ENCODE measurements at regions not wholly inside any gene's neighbourhood (a gene's known extent, or its start where the extent isn't known, plus 50 kb on each side); places are given as distances from the start of the nearest gene placed in this dataset.

- DNase-seq (ENCODE audit: low read depth) = no peak
These were observed 239.1 kb downstream of the KLF12 start for GRCh38 chr13:73894995-73895571.

DNA sequence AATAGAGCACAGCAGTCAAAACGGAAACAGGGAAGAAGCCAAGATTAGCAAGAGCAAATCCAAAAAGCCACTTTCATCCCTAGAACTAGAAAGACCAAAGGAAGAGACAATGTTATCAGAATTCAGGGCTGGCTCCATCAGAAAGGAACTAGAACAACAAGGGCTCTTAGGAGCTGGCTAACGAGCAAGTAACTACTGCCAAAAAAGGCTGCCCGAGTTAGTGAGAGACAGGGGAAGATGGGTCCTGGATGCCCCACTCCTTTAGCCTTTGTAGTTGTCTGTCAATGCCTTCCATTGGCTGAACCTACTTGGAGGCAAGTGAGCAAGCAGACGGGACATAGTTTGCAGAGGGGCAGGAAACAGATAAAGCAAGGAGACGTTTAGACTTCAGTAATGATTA, 240.4 kb downstream of the KLF12 start:
- DNase-seq (ENCODE audit: low read depth) = no peak

- no peak for DNase-seq (ENCODE audit: low read depth)
These were observed 242.4 kb downstream of the KLF12 start for GRCh38 chr13:73891805-73892204.

GRCh38 chr13:73883162-73883561, 251.0 kb downstream of the KLF12 start:
- DNase-seq (ENCODE audit: low read depth) = no peak

DNA sequence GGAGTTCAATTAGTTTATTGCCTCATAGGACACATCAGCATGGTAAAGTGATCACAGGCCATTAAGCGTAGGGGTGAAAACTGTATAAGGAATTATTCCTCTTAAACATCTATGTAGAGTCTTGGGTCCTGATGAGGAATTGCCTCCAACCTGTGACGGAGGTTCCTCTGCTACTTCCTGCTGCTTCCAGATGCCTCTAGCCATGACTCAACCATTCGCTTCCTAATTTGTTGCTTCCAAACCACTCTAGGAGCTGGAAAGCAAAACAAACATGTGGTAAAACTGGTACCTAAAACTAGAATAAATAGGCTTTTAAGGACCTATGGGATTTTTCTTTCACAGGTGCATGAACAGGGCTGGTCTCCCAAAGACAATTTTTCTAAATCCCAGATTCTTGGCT, 253.8 kb downstream of the KLF12 start:
- peak; percentile 62 for DNase-seq (ENCODE audit: low read depth)

DNA sequence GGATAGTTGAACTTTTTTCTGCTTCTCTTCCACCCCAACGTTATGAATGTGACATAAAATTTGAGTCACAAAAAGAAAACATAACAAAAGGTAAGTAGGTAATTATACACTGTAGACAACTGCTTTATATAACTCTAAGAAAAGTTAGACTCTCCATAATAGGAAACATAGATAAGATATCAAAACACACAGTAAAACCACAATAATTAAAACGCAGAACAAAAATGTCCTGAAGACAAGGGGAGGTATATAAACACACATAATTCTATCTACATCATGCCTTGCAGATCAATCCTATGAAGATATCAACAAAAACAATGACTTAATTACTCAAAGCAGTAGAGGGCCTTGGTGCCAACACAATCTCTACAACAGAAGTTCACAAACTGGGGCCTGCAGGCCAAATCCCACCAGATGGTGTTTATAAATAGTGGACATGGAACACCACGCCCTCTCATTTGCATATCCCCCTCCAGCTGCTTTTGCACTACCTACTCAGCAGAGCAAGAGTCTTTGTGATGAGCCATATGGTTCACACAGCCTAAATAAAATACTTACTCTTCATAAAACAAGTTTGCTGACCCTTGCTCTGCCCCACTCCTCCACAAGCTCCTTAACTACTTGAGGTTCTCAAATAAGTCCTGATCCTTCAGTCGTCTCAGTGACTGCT, 254.7 kb downstream of the KLF12 start:
- no peak for DNase-seq (ENCODE audit: low read depth)

DNA sequence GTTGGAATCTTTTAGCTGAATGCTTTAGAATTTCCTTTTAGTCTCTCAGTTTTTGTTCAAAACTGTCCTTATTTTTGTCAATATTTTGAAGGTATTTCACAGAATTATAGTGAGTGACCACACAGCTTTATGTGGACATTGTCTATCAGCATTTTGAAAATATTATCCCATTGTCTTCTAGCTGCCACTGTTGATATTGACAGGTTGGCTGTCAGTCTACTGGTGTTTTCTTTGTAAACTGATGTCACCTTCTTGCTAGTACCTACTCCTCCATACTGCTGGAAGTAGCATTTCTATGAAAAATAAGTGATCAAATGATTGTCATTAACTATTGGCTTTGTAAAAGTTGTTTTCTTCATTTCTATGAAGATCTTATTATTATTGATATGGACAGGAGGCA, 256.8 kb downstream of the KLF12 start:
- no peak for DNase-seq (ENCODE audit: low read depth)

DNA sequence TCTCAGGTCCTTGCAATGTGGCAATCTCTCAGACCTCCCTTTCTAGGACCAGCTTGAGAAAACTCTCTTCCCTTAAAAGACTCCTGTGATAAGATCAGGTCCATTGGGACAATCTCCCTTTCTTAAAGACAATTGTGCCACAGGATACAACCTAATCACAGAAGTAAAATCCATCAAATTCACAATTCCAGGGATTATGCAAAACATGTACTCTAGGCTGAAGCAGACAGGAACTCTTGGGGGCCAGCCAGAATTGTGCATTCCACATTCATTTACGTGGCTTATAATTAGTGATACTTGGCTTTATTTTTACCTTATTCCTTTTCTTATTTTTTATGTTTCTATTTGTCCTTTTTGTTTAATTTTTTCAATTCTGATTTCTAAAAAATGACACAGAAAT, 257.9 kb downstream of the KLF12 start:
- DNase-seq (ENCODE audit: low read depth) = no peak

DNA sequence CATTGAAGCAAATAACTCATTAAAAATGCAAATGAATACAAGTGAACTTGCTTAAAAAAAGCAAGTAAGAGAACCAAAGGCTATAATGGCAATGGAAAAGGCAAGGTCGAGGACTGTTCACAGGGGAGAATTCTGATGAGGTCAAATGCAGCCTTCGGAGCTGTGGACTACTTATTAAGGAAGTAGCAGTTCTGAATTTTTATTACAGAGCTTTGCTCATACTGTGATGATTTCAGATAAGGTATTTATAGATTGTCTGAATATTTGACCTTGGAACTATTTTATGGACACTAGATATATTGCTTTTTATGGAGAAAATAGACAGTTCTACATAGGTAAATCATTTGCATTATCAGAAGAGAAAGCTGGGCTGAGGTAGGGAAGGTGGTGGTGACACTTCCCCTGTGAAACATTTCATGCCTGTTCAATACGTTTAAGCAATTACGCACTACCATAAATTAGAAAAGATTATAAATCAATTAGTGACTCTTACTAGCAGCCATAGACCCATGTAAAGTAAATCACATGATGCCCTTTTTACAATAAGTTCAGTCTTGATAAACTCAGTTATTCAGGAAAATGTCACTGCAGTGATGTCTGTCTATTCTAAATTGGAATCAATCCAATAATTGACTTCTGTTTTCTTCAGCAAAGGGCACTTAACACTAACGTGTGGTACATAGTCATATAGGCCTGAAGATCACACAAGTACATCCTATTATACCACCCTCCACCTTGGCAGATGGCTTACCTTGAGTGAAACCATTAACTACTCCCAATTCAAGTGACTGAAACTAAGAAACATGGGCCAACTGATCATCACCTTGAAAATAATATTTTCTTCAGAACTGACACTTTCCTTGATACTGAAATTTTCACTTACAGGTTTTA, 260.0 kb downstream of the KLF12 start:
- DNase-seq (ENCODE audit: low read depth) = no peak

DNA sequence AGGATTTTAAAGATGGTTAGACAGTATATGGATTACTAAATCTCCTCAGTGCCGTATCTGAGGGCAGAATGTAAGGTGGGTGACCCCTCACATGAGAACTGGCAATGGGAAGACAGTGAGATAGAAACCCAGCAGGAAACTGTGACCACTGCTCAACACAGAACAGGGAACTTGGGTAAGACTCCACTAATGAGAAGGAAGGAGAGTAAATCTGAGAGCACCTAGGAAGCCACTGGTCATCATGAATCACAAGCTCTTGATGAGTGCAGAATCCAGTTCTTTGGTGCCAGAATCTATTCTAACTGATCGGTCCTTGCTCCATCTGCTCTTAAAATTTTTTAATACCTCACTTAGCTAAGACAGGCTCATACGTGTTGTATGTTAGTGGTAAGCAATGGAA, 261.8 kb downstream of the KLF12 start:
- DNase-seq (ENCODE audit: low read depth) = peak; percentile 66

GRCh38 chr13:73870970-73871935, 263.0 kb downstream of the KLF12 start:
- DNase-seq (ENCODE audit: low read depth) = peak; percentile 83

- no peak for DNase-seq (ENCODE audit: low read depth)
These were observed 264.0 kb downstream of the KLF12 start for GRCh38 chr13:73870036-73870741.

GRCh38 chr13:73865027-73865426, 269.2 kb downstream of the KLF12 start:
- DNase-seq (ENCODE audit: low read depth) = no peak

DNA sequence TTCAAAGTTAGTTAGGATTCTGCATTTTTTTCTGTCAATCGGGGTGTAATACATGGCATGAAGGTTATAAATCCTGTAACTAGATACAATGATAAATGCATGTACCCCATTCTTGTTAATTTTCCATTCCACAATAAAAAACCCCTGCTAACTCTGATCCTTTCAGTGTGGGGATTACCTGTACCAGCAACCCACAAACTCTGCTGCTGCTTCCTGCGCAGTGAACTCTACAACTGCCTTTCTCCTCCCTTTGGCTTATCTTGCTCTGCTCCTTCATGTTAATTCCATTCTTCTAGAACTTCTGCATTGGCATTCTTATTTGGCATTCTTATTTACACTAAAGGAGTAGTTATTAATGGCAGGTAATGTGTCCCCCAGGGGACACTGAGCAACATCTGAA, 273.1 kb downstream of the KLF12 start:
- DNase-seq (ENCODE audit: low read depth) = no peak

- DNase-seq (ENCODE audit: low read depth) = no peak
These were observed 273.7 kb downstream of the KLF12 start for GRCh38 chr13:73860501-73860900.

DNA sequence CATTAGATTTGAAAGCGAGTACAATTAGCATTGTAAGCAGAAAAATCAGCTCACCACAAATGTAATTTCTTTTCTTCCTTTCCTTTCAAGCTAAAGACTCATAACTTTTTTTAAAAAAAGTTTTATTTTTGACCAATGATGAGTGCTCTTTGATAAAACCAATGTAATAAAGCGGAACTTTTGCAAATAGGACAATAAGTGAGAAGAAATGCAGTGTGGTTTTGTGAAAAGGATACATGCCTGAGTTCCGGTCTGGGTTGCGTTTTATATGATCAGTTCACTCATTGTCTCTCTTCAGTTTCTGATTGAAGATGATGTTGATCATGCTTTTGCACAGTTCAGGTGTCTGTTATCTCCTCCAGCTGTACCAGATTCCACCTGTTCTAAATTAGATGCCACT, 274.4 kb downstream of the KLF12 start:
- DNase-seq (ENCODE audit: low read depth) = no peak

DNA sequence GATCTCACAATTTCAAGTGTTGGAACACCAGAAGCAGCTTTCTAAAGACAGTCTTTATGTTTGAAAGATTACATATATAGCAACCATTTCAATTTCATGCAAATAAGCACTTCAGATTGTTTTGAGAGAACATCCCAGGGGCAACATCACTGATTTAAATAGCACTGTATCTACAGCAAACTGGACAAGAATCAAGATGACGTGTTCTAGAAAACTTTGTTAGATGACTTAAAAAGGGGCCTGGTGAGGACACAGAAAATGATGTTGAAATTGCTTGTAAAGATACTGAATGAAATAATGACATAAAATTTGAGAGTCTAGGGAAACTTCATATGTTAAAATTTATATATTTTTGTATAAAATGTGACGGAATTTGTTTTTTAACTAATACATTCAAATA, 277.1 kb downstream of the KLF12 start:
- no peak for DNase-seq (ENCODE audit: low read depth)

GRCh38 chr13:73851104-73851503, 283.1 kb downstream of the KLF12 start:
- peak; percentile 23 for DNase-seq (ENCODE audit: low read depth)

DNA sequence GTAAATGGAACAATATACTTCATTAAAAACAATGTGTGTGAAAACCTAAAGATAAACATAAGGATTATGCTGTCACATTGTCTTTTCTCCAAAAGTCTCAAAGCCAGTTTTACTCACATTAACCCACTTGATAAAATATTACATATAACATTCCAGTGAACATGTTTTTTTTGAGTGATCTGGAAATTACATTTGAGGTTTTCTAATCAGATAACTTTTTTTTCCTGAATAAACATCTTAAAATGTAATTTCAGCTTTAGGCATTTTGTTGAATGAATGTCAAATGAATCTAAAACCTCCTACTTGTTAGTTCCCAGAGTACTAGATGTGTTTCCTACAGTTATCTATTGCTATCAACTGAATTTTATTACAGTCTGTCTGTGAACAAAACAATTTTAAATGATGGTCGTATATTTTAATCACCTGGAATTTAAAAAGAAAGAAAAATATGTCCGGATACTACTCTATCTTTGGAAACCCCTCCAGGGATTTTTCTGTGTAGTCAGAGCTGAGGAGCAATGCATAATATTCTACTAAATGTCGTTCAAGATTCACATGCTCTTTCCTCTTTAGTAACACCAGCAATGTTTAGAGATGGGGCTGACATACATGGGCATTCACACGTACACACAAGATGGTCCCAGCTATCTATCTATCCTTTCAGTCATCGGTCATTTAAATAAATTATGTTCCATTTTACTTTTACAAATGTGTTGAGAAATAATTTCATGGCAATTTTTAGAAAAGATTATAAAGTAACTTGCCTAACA, 283.9 kb downstream of the KLF12 start:
- DNase-seq (ENCODE audit: low read depth) = no peak

- DNase-seq (ENCODE audit: low read depth) = peak; percentile 65
These were observed 284.9 kb downstream of the KLF12 start for GRCh38 chr13:73849292-73849691.

GRCh38 chr13:73844986-73845385, 289.2 kb downstream of the KLF12 start:
- DNase-seq (ENCODE audit: low read depth) = no peak

Measured in ELR (cell line).